ENCODE measurements at regions not wholly inside any gene's neighbourhood (a gene's known extent, or its start where the extent isn't known, plus 50 kb on each side); places are given as distances from the start of the nearest gene placed in this dataset.

GRCh38 chr9:111110805-111111204, 72.5 kb upstream of the LPAR1 start:
- ChIA-PET POLR2A (interaction anchor here (0.6 kb wide), 1 partner anchor 168 kb away, joined by 3 read pairs; no protein-coding TSS in a partner anchor), CTCF (no interaction called here)
- H3K9ac ChIP-seq (ENCODE audit: low read length), result no peak overlapping the region

More at GRCh38 chr9:111110805-111111204, 72.5 kb upstream of the LPAR1 start:
- Histone ChIP-seq H4K20me1 (ENCODE audit: insufficient read depth) (no peaks in the 10 kb centered on the region), H3K9me3 (ENCODE audit: control insufficient read depth in 1 of 2, insufficient read depth in 1 of 2, low read depth in 1 of 2, low read length in 2 of 2) (no peaks in the 10 kb centered on the region), H2AFZ (ENCODE audit: low read depth, low read length, poor library complexity, severe bottlenecking) (no peak overlapping the region), H3K4me2 (ENCODE audit: low read length) (no peak overlapping the region), H3K4me1 (ENCODE audit: control insufficient read depth in 1 of 2, insufficient read depth in 2 of 2, low read length in 2 of 2) (no peaks in the 10 kb centered on the region), H3K27ac (ENCODE audit: low read depth, low read length) (no peak overlapping the region), H3K36me3 (ENCODE audit: control insufficient read depth in 1 of 2, insufficient read depth in 2 of 2, low read length in 2 of 2) (no peaks in the 10 kb centered on the region), H3K4me3 (replicated peaks in 1 of 2; ENCODE audit: low read depth in 1 of 2, low read length in 2 of 2) (no peak overlapping the region), H3K79me2 (ENCODE audit: insufficient read depth, low read length) (no peaks in the 10 kb centered on the region), H3K9me2 (ENCODE audit: insufficient read depth) (no peaks in the 10 kb centered on the region), H3K27me3 (ENCODE audit: insufficient read depth, low read length) (no peaks in the 10 kb centered on the region)
- ATAC-seq (no peak), DNase-seq (ENCODE audit: low read depth, low spot score) (no peak)
- TF ChIP-seq POLR2AphosphoS5 (IDR thresholded peaks at IDR 0.05; ENCODE audit: low read depth, low read length), result no peak
- no peak for TF ChIP-seq ELF1 (IDR thresholded peaks at IDR 0.05; ENCODE audit: borderline replicate concordance, low read depth)
- no peak for TF ChIP-seq ATF3 (IDR thresholded peaks at IDR 0.05)
- no peak for TF ChIP-seq CEBPB (IDR thresholded peaks at IDR 0.05; ENCODE audit: low read depth)
- TF ChIP-seq SP1 (IDR thresholded peaks at IDR 0.05; ENCODE audit: low read depth), result no peak
- no peak for TF ChIP-seq ZBTB33 (IDR thresholded peaks at IDR 0.05; ENCODE audit: extremely low read depth, insufficient replicate concordance, low read length)
- no peak for TF ChIP-seq EZH2 (IDR thresholded peaks at IDR 0.05)
- no peak for TF ChIP-seq FOSL1 (IDR thresholded peaks at IDR 0.05; ENCODE audit: low read depth)
- TF ChIP-seq JUND (IDR thresholded peaks at IDR 0.05), result no peak
- TF ChIP-seq SRF (IDR thresholded peaks at IDR 0.05; ENCODE audit: low read depth), result no peak
- no peak for TF ChIP-seq ZNF274 (IDR thresholded peaks at IDR 0.05; ENCODE audit: low read depth, low read length)
- TF ChIP-seq MAX (IDR thresholded peaks at IDR 0.05), result no peak
- TF ChIP-seq REST (IDR thresholded peaks at IDR 0.05; ENCODE audit: low read depth), result no peak
- no peak for TF ChIP-seq SIN3A (IDR thresholded peaks at IDR 0.05; ENCODE audit: low read depth)
- TF ChIP-seq YY1 (IDR thresholded peaks at IDR 0.05; ENCODE audit: extremely low read depth, insufficient replicate concordance, low read depth, low read length), result no peak
- RAD21 ChIA-PET (ENCODE audit: low non-redundant PET in 1 of 2, low total read pairs in 2 of 2, uncharacterized antibody in 2 of 2, unreplicated experiment in 2 of 2), result no interaction called here
- intact Hi-C loops (cut with micrococcal nuclease), result no loop called here
- no TSS peak for BruUV-seq (replicated peaks)

Data from HCT116 (cell line).